Ovary (tissue), 3 donors: ENCODE measurements at regions not wholly inside any gene's neighbourhood (a gene's known extent, or its start where the extent isn't known, plus 50 kb on each side); places are given as distances from the start of the nearest gene placed in this dataset.

Experiments used
- POLR2A ChIP-seq: fragments of 450-650 bp; IDR thresholded peaks from one replicate; pipeline ENCODE4 v1.6.1; 2017; ENCODE audit warnings: antibody characterized with exemption, mild to moderate bottlenecking, moderate library complexity
- TF ChIP-seq, protein P1 (sequence below), 3 donors: fragments of 450-650 bp in 2 of 3; fragments of 200-600 bp in 1 of 3; IDR thresholded peaks; one replicate each; pipeline versions ENCODE4 v1.5.1 to v1.8.0; 2016 to 2022; ENCODE audit warnings: antibody characterized with exemption in 3 of 3, mild to moderate bottlenecking in 1 of 3
- donor health status: DM: no; HTN: no; CAD: no.

- TF ChIP-seq, protein P1, sequence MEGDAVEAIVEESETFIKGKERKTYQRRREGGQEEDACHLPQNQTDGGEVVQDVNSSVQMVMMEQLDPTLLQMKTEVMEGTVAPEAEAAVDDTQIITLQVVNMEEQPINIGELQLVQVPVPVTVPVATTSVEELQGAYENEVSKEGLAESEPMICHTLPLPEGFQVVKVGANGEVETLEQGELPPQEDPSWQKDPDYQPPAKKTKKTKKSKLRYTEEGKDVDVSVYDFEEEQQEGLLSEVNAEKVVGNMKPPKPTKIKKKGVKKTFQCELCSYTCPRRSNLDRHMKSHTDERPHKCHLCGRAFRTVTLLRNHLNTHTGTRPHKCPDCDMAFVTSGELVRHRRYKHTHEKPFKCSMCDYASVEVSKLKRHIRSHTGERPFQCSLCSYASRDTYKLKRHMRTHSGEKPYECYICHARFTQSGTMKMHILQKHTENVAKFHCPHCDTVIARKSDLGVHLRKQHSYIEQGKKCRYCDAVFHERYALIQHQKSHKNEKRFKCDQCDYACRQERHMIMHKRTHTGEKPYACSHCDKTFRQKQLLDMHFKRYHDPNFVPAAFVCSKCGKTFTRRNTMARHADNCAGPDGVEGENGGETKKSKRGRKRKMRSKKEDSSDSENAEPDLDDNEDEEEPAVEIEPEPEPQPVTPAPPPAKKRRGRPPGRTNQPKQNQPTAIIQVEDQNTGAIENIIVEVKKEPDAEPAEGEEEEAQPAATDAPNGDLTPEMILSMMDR (IDR thresholded peaks at IDR 0.05), result no peak
- no peak for TF ChIP-seq POLR2A
Observed at GRCh38 chr1:58395355-58395754, 151.2 kb downstream of the OMA1 start.
